Trophoblast cell (in vitro differentiated cells and primary cell): ENCODE measurements at regions not wholly inside any gene's neighbourhood (a gene's known extent, or its start where the extent isn't known, plus 50 kb on each side); places are given as distances from the start of the nearest gene placed in this dataset.

Experiments used
- DNase-seq, 2 donors: peaks; one replicate each; pipeline ENCODE4 v3.0.0-alpha.2; 2016
- H2AFZ ChIP-seq: 2 replicates; pipeline ENCODE4 v1.6.1; 2013; ENCODE audit warnings: low read length, moderate library complexity, mild to moderate bottlenecking; ENCODE audit not compliant: insufficient read depth, poor library complexity
- H2AK5ac ChIP-seq: 2 replicates; pipeline ENCODE4 v1.6.1; 2013; ENCODE audit warnings: mild to moderate bottlenecking, low read length
- H2BK120ac ChIP-seq: 2 replicates; pipeline ENCODE4 v1.6.1; 2013; ENCODE audit warnings: low read length, mild to moderate bottlenecking, moderate library complexity; ENCODE audit not compliant: insufficient read depth, poor library complexity
- H2BK12ac ChIP-seq: 2 replicates; pipeline ENCODE4 v1.6.1; 2013; ENCODE audit warnings: mild to moderate bottlenecking, low read length, moderate library complexity
- H2BK5ac ChIP-seq: 2 replicates; pipeline ENCODE4 v1.6.1; 2013; ENCODE audit warnings: low read length, low read depth, moderate library complexity, mild to moderate bottlenecking; ENCODE audit not compliant: poor library complexity
- H3K14ac ChIP-seq: 2 replicates; pipeline ENCODE4 v1.6.1; 2013; ENCODE audit warnings: mild to moderate bottlenecking, low read length
- H3K18ac ChIP-seq: 2 replicates; pipeline ENCODE4 v1.6.1; 2013; ENCODE audit warnings: mild to moderate bottlenecking, low read length
- H3K23ac ChIP-seq: 2 replicates; pipeline ENCODE4 v1.6.1; 2013; ENCODE audit warnings: low read length
- H3K27ac ChIP-seq: 2 replicates; pipeline ENCODE4 v1.5.1; 2013; ENCODE audit warnings: low read depth, mild to moderate bottlenecking, inconsistent platforms, low read length, moderate library complexity
- H3K27me3 ChIP-seq: 2 replicates; pipeline ENCODE4 v1.6.1; 2013; ENCODE audit warnings: inconsistent platforms, mild to moderate bottlenecking, low read length, moderate library complexity; ENCODE audit not compliant: insufficient read depth
- H3K36me3 ChIP-seq, 2 experiments: 1 replicate in 1 of 2; 2 replicates in 1 of 2; pipeline ENCODE4 v1.6.1; 2013; ENCODE audit warnings: low read length in 2 of 2, mild to moderate bottlenecking in 2 of 2, moderate library complexity in 1 of 2; ENCODE audit not compliant: insufficient read depth in 2 of 2, control insufficient read depth in 1 of 2
- H3K4ac ChIP-seq: 2 replicates; pipeline ENCODE4 v1.6.1; 2013; ENCODE audit warnings: low read depth, mild to moderate bottlenecking, low read length, moderate library complexity
- H3K4me1 ChIP-seq, 2 experiments: 1 replicate in 1 of 2; 2 replicates in 1 of 2; pipeline ENCODE4 v1.6.1; 2013; ENCODE audit warnings: low read length in 2 of 2, mild to moderate bottlenecking in 2 of 2, moderate library complexity in 1 of 2; ENCODE audit not compliant: insufficient read depth in 2 of 2, control insufficient read depth in 1 of 2
- H3K4me2 ChIP-seq: 2 replicates; pipeline ENCODE4 v1.6.1; 2013; ENCODE audit warnings: inconsistent platforms, mild to moderate bottlenecking, low read length, moderate library complexity
- H3K4me3 ChIP-seq: 2 replicates; pipeline ENCODE4 v1.5.1; 2013; ENCODE audit warnings: mild to moderate bottlenecking, low read depth, low read length, inconsistent platforms
- H3K79me1 ChIP-seq: one replicate; pipeline ENCODE4 v1.6.1; 2013; ENCODE audit warnings: low read length
- H3K79me2 ChIP-seq: 2 replicates; pipeline ENCODE4 v1.6.1; 2013; ENCODE audit warnings: low read length, mild to moderate bottlenecking; ENCODE audit not compliant: control insufficient read depth, insufficient read depth, poor library complexity
- H3K9ac ChIP-seq: 2 replicates; pipeline ENCODE4 v1.6.1; 2013; ENCODE audit warnings: mild to moderate bottlenecking, low read length
- H3K9me3 ChIP-seq: 2 replicates; pipeline ENCODE4 v1.6.1; 2013; ENCODE audit warnings: low read depth, mild to moderate bottlenecking, control low read depth, inconsistent platforms, low read length; ENCODE audit not compliant: insufficient read depth
- H4K12ac ChIP-seq: 2 replicates; pipeline ENCODE4 v1.6.1; 2013; ENCODE audit warnings: low read depth, mild to moderate bottlenecking, low read length, moderate library complexity
- H4K8ac ChIP-seq: 2 replicates; pipeline ENCODE4 v1.6.1; 2013; ENCODE audit warnings: low read depth, mild to moderate bottlenecking, low read length, moderate library complexity
- H4K91ac ChIP-seq: one replicate; pipeline ENCODE4 v1.6.1; 2013; ENCODE audit warnings: low read depth, mild to moderate bottlenecking, low read length, moderate library complexity
- WGBS: extraction: QIAGEN DNeasy Blood & Tissue Kit; methylation state at CpG from one replicate; pipeline ENCODE4 v1.1.7; 2013; ENCODE audit warnings: missing lambda C conversion rate; ENCODE audit not compliant: insufficient read length, insufficient coverage; ENCODE audit errors: extremely low coverage; 5-methylcytosine and 5-hydroxymethylcytosine counted together

GRCh38 chr11:15576769-15577168 lies 462.0 kb downstream of the INSC start:
- H2AFZ ChIP-seq = no peak overlapping the region
- no peak overlapping the region for H3K18ac ChIP-seq
- H2BK12ac ChIP-seq = no peak overlapping the region
- H3K4ac ChIP-seq = no peak overlapping the region
- H3K9ac ChIP-seq = no peak overlapping the region
- no peak overlapping the region for H3K27ac ChIP-seq
- H3K79me2 ChIP-seq = no peaks in the 10 kb centered on the region
- H4K8ac ChIP-seq = no peak overlapping the region
- no peaks in the 10 kb centered on the region for H3K27me3 ChIP-seq
- no peaks in the 10 kb centered on the region for H3K79me1 ChIP-seq
- no peak for DNase-seq
- H2BK120ac ChIP-seq = no peak overlapping the region
- no peak overlapping the region for H3K4me3 ChIP-seq
- no peak overlapping the region for H3K23ac ChIP-seq
- no CpG with 5 or more reads among the region's 4 CpGs for WGBS
- no peak overlapping the region for H2AK5ac ChIP-seq
- H4K12ac ChIP-seq = no peak overlapping the region
- H4K91ac ChIP-seq = no peak overlapping the region
- H3K9me3 ChIP-seq = no peaks in the 10 kb centered on the region
- H3K14ac ChIP-seq = no peak overlapping the region
- no peaks in the 10 kb centered on the region for H3K36me3 ChIP-seq
- no peak overlapping the region for H3K4me2 ChIP-seq
- no peak overlapping the region for H2BK5ac ChIP-seq
- H3K4me1 ChIP-seq = no peaks in the 10 kb centered on the region

- no peak overlapping the region for H4K8ac ChIP-seq
- no peak overlapping the region for H3K4me3 ChIP-seq
- no peak overlapping the region for H3K4me2 ChIP-seq
- H3K4ac ChIP-seq = no peak overlapping the region
- no peak overlapping the region for H3K18ac ChIP-seq
- H2AK5ac ChIP-seq = no peak overlapping the region
- H2BK5ac ChIP-seq = no peak overlapping the region
- H3K79me1 ChIP-seq = no peaks in the 10 kb centered on the region
- no peaks in the 10 kb centered on the region for H3K79me2 ChIP-seq
- H3K36me3 ChIP-seq = no peaks in the 10 kb centered on the region
- H3K27me3 ChIP-seq = no peaks in the 10 kb centered on the region
- no peak overlapping the region for H2BK12ac ChIP-seq
- no peak for DNase-seq
- H3K9ac ChIP-seq = no peak overlapping the region
- H4K91ac ChIP-seq = no peak overlapping the region
- H3K27ac ChIP-seq = no peak overlapping the region
- H3K14ac ChIP-seq = no peak overlapping the region
- H2BK120ac ChIP-seq = no peak overlapping the region
- no CpG with 5 or more reads among the region's 2 CpGs for WGBS
- no peaks in the 10 kb centered on the region for H3K4me1 ChIP-seq
- H3K23ac ChIP-seq = no peak overlapping the region
- H4K12ac ChIP-seq = no peak overlapping the region
- no peak overlapping the region for H2AFZ ChIP-seq
- H3K9me3 ChIP-seq = no peaks in the 10 kb centered on the region
These were observed 462.8 kb downstream of the INSC start for GRCh38 chr11:15577519-15577918.

DNA sequence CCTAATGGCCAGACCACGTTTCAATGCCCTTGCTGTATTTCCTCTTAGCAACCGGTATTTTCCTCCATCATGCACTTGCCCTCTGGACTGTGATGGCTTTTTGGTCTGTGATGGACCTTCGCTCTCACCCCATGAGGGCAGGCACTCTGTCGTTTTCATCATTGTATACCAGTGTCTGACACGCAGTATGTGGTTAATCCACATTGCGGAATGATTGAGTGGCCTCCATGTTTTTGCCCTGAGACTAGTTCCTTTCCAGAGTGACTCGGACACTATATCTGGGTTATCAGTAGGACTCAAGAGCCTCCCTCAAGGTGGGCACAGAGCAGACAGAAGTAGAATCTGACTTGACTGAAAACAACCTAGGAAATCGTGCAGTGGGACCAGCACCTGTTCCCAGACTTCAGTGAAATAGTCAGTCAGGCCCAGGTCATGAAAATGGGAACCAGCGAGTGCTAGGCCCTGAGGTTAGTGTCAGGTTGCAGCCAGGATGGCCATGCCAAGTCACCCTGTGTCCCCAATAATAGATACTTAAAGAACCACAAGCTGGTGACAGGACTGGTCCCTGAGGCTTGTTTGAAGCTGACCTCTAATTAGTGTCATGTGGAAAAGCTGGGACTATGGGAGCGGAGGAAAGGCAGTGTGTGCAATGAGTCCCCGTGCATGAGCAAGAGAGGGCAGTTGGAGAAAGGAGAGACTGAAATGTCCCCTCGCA lies 464.7 kb downstream of the INSC start:
- H3K18ac ChIP-seq = no peak overlapping the region
- H4K91ac ChIP-seq = no peak overlapping the region
- H2AK5ac ChIP-seq = no peak overlapping the region
- no peak overlapping the region for H3K27ac ChIP-seq
- no peaks in the 10 kb centered on the region for H3K27me3 ChIP-seq
- no peaks in the 10 kb centered on the region for H3K4me1 ChIP-seq
- H4K12ac ChIP-seq = no peak overlapping the region
- H3K4me3 ChIP-seq = no peak overlapping the region
- H3K79me1 ChIP-seq = no peaks in the 10 kb centered on the region
- DNase-seq = peak in 1 of 2 donors; percentile 29
- H3K79me2 ChIP-seq = no peaks in the 10 kb centered on the region
- no peak overlapping the region for H2AFZ ChIP-seq
- no peak overlapping the region for H3K23ac ChIP-seq
- no peak overlapping the region for H4K8ac ChIP-seq
- no peak overlapping the region for H3K4ac ChIP-seq
- H3K9me3 ChIP-seq = no peaks in the 10 kb centered on the region
- WGBS = no CpG with 5 or more reads among the region's 12 CpGs
- H2BK120ac ChIP-seq = no peak overlapping the region
- H3K36me3 ChIP-seq = no peaks in the 10 kb centered on the region
- no peak overlapping the region for H2BK5ac ChIP-seq
- H3K9ac ChIP-seq = no peak overlapping the region
- no peak overlapping the region for H3K4me2 ChIP-seq
- H2BK12ac ChIP-seq = no peak overlapping the region
- H3K14ac ChIP-seq = no peak overlapping the region

- Histone ChIP-seq H3K4ac (no peak overlapping the region), H3K79me1 (no peaks in the 10 kb centered on the region), H3K9me3 (no peaks in the 10 kb centered on the region), H3K79me2 (no peaks in the 10 kb centered on the region), H3K4me3 (no peak overlapping the region), H3K27me3 (no peaks in the 10 kb centered on the region), H3K27ac (no peak overlapping the region), H4K12ac (no peak overlapping the region), H3K36me3 (no peaks in the 10 kb centered on the region), H3K4me2 (no peak overlapping the region), H2BK120ac (no peak overlapping the region), H2AK5ac (no peak overlapping the region), H3K18ac (no peak overlapping the region), H2BK12ac (no peak overlapping the region), H3K23ac (no peak overlapping the region), H2AFZ (no peak overlapping the region), H4K8ac (no peak overlapping the region), H4K91ac (no peak overlapping the region), H3K9ac (no peak overlapping the region), H3K4me1 (peaks cover 2 to 3% of the 10 kb centered on the region in 2 experiments), H2BK5ac (no peak overlapping the region), H3K14ac (no peak overlapping the region)
- DNase-seq = no peak
- no CpG with 5 or more reads among the region's 1 CpG for WGBS
These were observed 465.5 kb downstream of the INSC start for GRCh38 chr11:15580056-15580774.
